ENCODE measurements at regions not wholly inside any gene's neighbourhood (a gene's known extent, or its start where the extent isn't known, plus 50 kb on each side); places are given as distances from the start of the nearest gene placed in this dataset.

DNA sequence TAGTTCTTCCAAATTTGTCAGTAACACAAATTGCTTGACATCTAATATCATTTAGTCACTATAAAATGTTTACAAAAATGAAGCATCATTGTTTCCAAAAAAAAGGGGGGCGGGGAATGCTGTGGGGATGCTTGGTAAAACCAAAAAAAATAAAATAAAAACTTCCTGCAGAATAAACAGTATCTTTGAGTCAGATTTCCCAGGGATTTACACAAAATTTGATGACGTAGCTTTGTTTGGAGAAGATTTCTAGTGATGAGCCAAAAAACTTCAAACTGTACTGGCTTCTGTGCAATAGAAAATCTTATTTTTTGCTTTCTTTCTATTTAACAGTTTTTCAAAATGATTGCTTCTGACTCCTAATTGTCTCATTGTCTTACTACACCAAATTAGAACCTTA lies 80.0 kb downstream of the MZT1 start:
- no peak for DNase-seq
- CTCF ChIA-PET (ENCODE audit: partially characterized antibody), result no interaction called here
- intact Hi-C loops (cut with micrococcal nuclease), result no loop called here

DNA sequence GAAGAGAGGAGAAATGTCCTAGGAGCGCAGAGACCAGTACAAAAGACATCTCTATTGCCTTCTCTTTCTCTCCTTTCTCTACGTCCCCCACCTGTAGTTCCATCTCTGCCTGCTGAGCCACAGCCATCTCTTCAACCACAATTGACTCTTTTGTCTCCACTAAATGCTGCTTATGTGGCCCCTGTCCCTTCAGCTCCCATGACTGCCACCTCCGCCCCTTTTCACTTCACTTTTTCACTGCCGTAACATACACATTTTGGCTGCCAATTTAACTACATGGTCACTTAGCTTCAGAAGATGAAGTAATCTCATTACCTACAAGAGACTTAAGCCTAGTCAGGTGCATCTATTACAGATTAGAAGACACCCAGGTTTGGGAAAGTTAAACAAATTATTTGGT lies 81.9 kb downstream of the MZT1 start:
- CTCF ChIA-PET (ENCODE audit: partially characterized antibody), result interaction anchor here (0.9 to 1.4 kb wide), 2 partner anchors 52 to 817 kb away, joined by 3 read pairs; no protein-coding TSS in a partner anchor
- H3K27me3 Mint-ChIP-seq, result peaks cover 5 to 6% of the 10 kb centered on the region in 2 donors
- H3K27ac Mint-ChIP-seq, result no peak overlapping the region
- DNase-seq, result no peak
- H3K9me3 ChIP-seq (ENCODE audit: control insufficient read depth in 1 of 2, low read length in 2 of 2), result no peaks in the 10 kb centered on the region
- no peaks in the 10 kb centered on the region for H3K9me3 Mint-ChIP-seq
- H3K4me3 Mint-ChIP-seq, result no peak overlapping the region
- no peaks in the 10 kb centered on the region for H3K36me3 Mint-ChIP-seq
- H3K27ac ChIP-seq (ENCODE audit: low read depth, low read length), result no peak overlapping the region
- intact Hi-C loops (cut with micrococcal nuclease), result no loop called here
- H3K36me3 ChIP-seq (ENCODE audit: insufficient read depth, low read length), result no peaks in the 10 kb centered on the region
- no peaks in the 10 kb centered on the region for H3K27me3 ChIP-seq (ENCODE audit: insufficient read depth, low read length)
- H3K4me3 ChIP-seq (ENCODE audit: low read length in 2 of 2), result no peak overlapping the region
- no peaks in the 10 kb centered on the region for H3K4me1 Mint-ChIP-seq
- no peaks in the 10 kb centered on the region for H3K4me1 ChIP-seq (ENCODE audit: insufficient read depth, low read length)
- POLR2A ChIA-PET (ENCODE audit: partially characterized antibody), result no interaction called here

More for the DNA sequence above, 80.0 kb downstream of the MZT1 start:
- Mint-ChIP-seq H3K9me3 (no peaks in the 10 kb centered on the region), H3K27ac (no peak overlapping the region), H3K27me3 (peaks cover 9 to 12% of the 10 kb centered on the region in 2 donors), H3K4me3 (no peak overlapping the region), H3K4me1 (no peaks in the 10 kb centered on the region), H3K36me3 (no peaks in the 10 kb centered on the region)
- no peaks in the 10 kb centered on the region for H3K27me3 ChIP-seq (ENCODE audit: insufficient read depth, low read length)
- no peak overlapping the region for H3K27ac ChIP-seq (ENCODE audit: low read depth, low read length)
- POLR2A ChIA-PET (ENCODE audit: partially characterized antibody), result no interaction called here
- no peaks in the 10 kb centered on the region for H3K9me3 ChIP-seq (ENCODE audit: control insufficient read depth in 1 of 2, low read length in 2 of 2)
- no peaks in the 10 kb centered on the region for H3K36me3 ChIP-seq (ENCODE audit: insufficient read depth, low read length)
- H3K4me1 ChIP-seq (ENCODE audit: insufficient read depth, low read length), result no peaks in the 10 kb centered on the region
- H3K4me3 ChIP-seq (ENCODE audit: low read length in 2 of 2), result no peak overlapping the region

DNA sequence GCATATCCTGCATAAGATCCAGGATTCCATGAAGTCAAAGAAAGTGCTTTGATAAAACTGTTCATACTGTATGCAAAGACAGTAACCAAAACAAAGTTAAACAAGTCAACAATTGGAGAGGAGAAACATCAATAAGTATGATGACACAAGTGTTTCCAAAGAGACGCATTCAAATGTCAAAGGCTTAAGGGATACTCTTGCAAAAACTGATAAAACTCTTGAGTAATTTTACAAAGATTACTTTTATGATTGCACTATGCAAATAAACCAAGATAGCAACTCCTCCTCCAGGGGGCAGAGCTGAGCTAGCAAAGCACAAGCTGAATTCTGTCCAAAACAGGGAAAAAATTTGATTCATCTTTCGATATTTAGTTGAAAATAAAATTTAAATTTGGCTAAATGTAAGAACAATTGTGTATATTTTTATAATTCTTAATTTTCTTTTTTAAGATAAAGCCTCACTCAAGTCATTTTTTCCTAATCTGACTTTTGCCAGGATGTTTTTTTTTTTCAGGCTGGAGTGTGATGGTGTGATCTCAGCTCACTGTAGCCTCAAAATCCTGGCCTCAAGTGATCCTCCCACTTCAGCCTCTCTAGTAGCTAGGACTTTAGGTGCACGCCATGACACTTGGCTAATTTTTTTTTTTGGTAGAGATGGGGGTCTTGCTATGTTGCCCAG lies 84.0 kb downstream of the MZT1 start:
- Histone ChIP-seq H3K4me3 (ENCODE audit: low read length in 2 of 2) (no peak overlapping the region), H3K27ac (ENCODE audit: low read depth, low read length) (no peak overlapping the region), H3K4me1 (ENCODE audit: insufficient read depth, low read length) (no peaks in the 10 kb centered on the region), H3K36me3 (ENCODE audit: insufficient read depth, low read length) (no peaks in the 10 kb centered on the region), H3K9me3 (ENCODE audit: control insufficient read depth in 1 of 2, low read length in 2 of 2) (no peaks in the 10 kb centered on the region), H3K27me3 (ENCODE audit: insufficient read depth, low read length) (no peaks in the 10 kb centered on the region)
- Mint-ChIP-seq H3K27ac (no peak overlapping the region), H3K4me1 (no peaks in the 10 kb centered on the region), H3K36me3 (no peaks in the 10 kb centered on the region), H3K27me3 (peaks cover 0 to 6% of the 10 kb centered on the region in 2 donors), H3K9me3 (no peaks in the 10 kb centered on the region), H3K4me3 (no peak overlapping the region)
- intact Hi-C loops (cut with micrococcal nuclease), result no loop called here
- ChIA-PET POLR2A (ENCODE audit: partially characterized antibody) (no interaction called here), CTCF (ENCODE audit: partially characterized antibody) (interaction anchor here (0.7 to 1.5 kb wide), 6 partner anchors 10 to 1802 kb away, joined by 3 to 6 read pairs (median 4); no protein-coding TSS in a partner anchor)
- peak in 4 of 5 donors; percentile 5 to 27 (median 22) for DNase-seq

DNA sequence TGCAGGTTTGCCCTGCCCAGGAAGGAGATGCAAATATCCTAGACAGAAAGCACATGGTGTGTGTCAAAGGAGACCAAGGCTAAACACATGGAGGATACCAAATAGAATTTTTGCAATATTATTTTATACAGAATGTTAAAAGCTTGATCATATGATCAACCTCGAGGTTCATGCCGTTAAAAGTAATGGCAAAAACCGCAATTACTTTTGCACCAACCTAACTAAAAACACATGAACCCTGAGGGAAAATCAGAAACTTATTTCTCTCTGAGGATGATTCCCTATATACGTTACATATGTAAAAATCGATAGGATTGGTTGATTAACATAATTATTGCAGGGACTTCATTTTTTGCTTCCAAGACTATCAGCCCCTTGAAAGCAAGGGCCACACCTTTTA lies 88.1 kb downstream of the MZT1 start:
- ChIA-PET CTCF (ENCODE audit: partially characterized antibody) (no interaction called here), POLR2A (ENCODE audit: partially characterized antibody) (no interaction called here)
- DNase-seq, result no peak
- no peak overlapping the region for H3K27ac Mint-ChIP-seq
- intact Hi-C loops (cut with micrococcal nuclease), result no loop called here
- Histone ChIP-seq H3K4me3 (ENCODE audit: low read length in 2 of 2) (no peak overlapping the region), H3K9me3 (ENCODE audit: control insufficient read depth in 1 of 2, low read length in 2 of 2) (no peaks in the 10 kb centered on the region), H3K27me3 (ENCODE audit: insufficient read depth, low read length) (no peaks in the 10 kb centered on the region), H3K27ac (ENCODE audit: low read depth, low read length) (no peak overlapping the region), H3K4me1 (ENCODE audit: insufficient read depth, low read length) (no peaks in the 10 kb centered on the region), H3K36me3 (ENCODE audit: insufficient read depth, low read length) (no peaks in the 10 kb centered on the region)
- no peaks in the 10 kb centered on the region for H3K4me1 Mint-ChIP-seq
- no peak overlapping the region for H3K4me3 Mint-ChIP-seq
- no peaks in the 10 kb centered on the region for H3K36me3 Mint-ChIP-seq
- no peaks in the 10 kb centered on the region for H3K9me3 Mint-ChIP-seq
- peaks cover 0 to 3% of the 10 kb centered on the region in 2 donors for H3K27me3 Mint-ChIP-seq

DNA sequence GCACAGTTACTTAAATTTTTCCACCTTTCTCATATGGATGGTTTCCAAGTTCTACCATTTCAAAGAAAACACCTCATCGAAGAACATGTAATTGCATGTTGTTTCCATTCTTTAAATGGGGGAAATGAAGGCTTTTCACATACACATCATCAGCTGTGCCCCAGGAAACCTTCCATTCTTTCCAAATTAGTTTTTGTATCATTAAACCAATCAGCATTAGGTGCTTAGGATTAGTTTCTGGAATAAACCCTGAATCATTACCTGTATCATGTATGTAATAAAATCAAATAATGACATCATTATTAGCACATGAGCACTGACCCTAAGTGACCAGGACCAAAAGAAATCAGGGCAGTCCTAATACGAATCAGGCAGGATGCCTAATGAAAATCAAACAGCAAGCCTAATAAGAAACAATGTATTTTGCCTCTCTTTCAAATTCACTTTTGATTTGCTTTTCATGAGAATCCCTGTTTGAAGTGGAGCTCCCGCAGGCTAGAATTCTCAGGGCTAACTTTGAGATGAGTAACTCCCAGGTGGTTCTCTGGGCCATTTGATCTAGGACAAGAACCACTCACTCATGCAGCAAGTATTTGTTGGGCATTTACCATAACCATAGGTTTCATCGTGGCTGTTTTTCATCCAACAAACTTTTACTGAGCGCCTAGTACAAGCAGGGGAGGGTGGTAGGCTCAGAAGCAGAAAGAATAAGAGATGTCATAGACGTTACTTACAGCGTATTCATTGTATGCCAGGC lies 89.2 kb downstream of the MZT1 start:
- H3K4me3 ChIP-seq (ENCODE audit: low read length in 2 of 2), result no peak overlapping the region
- H3K27ac Mint-ChIP-seq, result no peak overlapping the region
- H3K4me1 Mint-ChIP-seq, result no peaks in the 10 kb centered on the region
- no peaks in the 10 kb centered on the region for H3K27me3 ChIP-seq (ENCODE audit: insufficient read depth, low read length)
- H3K36me3 ChIP-seq (ENCODE audit: insufficient read depth, low read length), result no peaks in the 10 kb centered on the region
- CTCF ChIA-PET (ENCODE audit: partially characterized antibody), result interaction anchor here (1.5 kb wide), 1 partner anchor 11 kb away, joined by 4 read pairs; no protein-coding TSS in a partner anchor
- H3K9me3 ChIP-seq (ENCODE audit: control insufficient read depth in 1 of 2, low read length in 2 of 2), result no peaks in the 10 kb centered on the region
- H3K27me3 Mint-ChIP-seq, result peaks cover 0 to 3% of the 10 kb centered on the region in 2 donors
- H3K36me3 Mint-ChIP-seq, result no peaks in the 10 kb centered on the region
- no peaks in the 10 kb centered on the region for H3K4me1 ChIP-seq (ENCODE audit: insufficient read depth, low read length)
- no peaks in the 10 kb centered on the region for H3K9me3 Mint-ChIP-seq
- intact Hi-C loops (cut with micrococcal nuclease), result no loop called here
- no peak overlapping the region for H3K27ac ChIP-seq (ENCODE audit: low read depth, low read length)
- POLR2A ChIA-PET (ENCODE audit: partially characterized antibody), result no interaction called here
- no peak overlapping the region for H3K4me3 Mint-ChIP-seq
- no peak for DNase-seq

DNA sequence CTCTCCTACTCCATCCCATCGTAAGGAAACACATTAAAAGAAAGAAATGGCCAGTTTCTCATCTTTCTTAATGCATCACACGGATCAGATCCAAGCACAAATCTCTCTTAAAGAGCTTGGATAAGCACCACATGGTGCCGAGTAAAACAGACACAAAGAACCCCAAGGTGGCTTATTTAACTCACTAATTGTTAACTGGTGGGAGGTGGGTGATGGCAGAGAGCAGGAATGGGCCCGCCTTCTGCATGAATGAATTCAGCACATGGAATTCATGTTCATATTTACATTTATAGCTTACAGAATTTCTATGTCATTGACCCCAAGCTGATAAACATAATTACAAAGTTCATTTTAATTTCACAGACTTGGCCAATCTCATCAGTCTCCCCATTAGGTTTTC lies 89.9 kb downstream of the MZT1 start:
- H3K4me1 Mint-ChIP-seq, result no peaks in the 10 kb centered on the region
- Histone ChIP-seq H3K36me3 (ENCODE audit: insufficient read depth, low read length) (no peaks in the 10 kb centered on the region), H3K27me3 (ENCODE audit: insufficient read depth, low read length) (no peaks in the 10 kb centered on the region), H3K4me1 (ENCODE audit: insufficient read depth, low read length) (no peaks in the 10 kb centered on the region), H3K9me3 (ENCODE audit: control insufficient read depth in 1 of 2, low read length in 2 of 2) (no peaks in the 10 kb centered on the region), H3K4me3 (ENCODE audit: low read length in 2 of 2) (no peak overlapping the region), H3K27ac (ENCODE audit: low read depth, low read length) (no peak overlapping the region)
- no peaks in the 10 kb centered on the region for H3K9me3 Mint-ChIP-seq
- ChIA-PET POLR2A (ENCODE audit: partially characterized antibody) (no interaction called here), CTCF (ENCODE audit: partially characterized antibody) (interaction anchor here (1.5 kb wide), 1 partner anchor 11 kb away, joined by 4 read pairs; no protein-coding TSS in a partner anchor)
- intact Hi-C loops (cut with micrococcal nuclease), result no loop called here
- H3K4me3 Mint-ChIP-seq, result no peak overlapping the region
- DNase-seq, result no peak
- no peaks in the 10 kb centered on the region for H3K36me3 Mint-ChIP-seq
- H3K27me3 Mint-ChIP-seq, result peaks cover 0 to 3% of the 10 kb centered on the region in 2 donors
- no peak overlapping the region for H3K27ac Mint-ChIP-seq

DNA sequence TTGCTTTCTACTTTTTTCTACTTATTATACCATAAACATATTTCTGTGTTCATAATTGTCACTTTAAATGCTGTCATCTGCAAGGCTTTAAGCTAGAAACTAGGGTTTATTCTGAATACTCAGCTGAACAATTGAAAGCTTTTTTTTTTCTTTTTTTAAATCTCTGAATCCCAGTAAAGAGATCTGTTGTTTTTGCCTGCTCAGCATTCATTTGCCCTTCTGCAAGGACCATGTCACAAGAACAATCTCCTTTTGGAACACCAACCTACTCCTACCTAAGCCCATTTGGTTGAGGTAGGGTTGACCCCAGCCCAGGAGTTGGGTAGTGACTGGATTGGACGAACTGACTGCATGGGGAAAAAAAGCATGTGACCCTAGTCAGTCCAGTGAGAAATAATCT lies 92.6 kb downstream of the MZT1 start:
- Mint-ChIP-seq H3K4me1 (no peaks in the 10 kb centered on the region), H3K9me3 (peaks cover 0 to 9% (median 0%) of the 10 kb centered on the region in 8 donors), H3K27me3 (peaks cover 0 to 3% of the 10 kb centered on the region in 2 donors)

More for the DNA sequence above, 92.6 kb downstream of the MZT1 start:
- DNase-seq, result no peak
- Mint-ChIP-seq H3K36me3 (no peaks in the 10 kb centered on the region), H3K4me3 (no peak overlapping the region), H3K27ac (no peak overlapping the region)
- ChIA-PET POLR2A (ENCODE audit: partially characterized antibody) (no interaction called here), CTCF (ENCODE audit: partially characterized antibody) (no interaction called here)
- Histone ChIP-seq H3K27me3 (ENCODE audit: insufficient read depth, low read length) (no peaks in the 10 kb centered on the region), H3K27ac (ENCODE audit: low read depth, low read length) (no peak overlapping the region), H3K4me1 (ENCODE audit: insufficient read depth, low read length) (no peaks in the 10 kb centered on the region), H3K9me3 (ENCODE audit: control insufficient read depth in 1 of 2, low read length in 2 of 2) (no peaks in the 10 kb centered on the region), H3K4me3 (ENCODE audit: low read length in 2 of 2) (no peak overlapping the region), H3K36me3 (ENCODE audit: insufficient read depth, low read length) (no peaks in the 10 kb centered on the region)
- intact Hi-C loops (cut with micrococcal nuclease), result no loop called here

Data from CD4-positive, alpha-beta memory T cell (primary cell).